Thoracic aorta (tissue), 2 donors: ENCODE measurements at regions not wholly inside any gene's neighbourhood (a gene's known extent, or its start where the extent isn't known, plus 50 kb on each side); places are given as distances from the start of the nearest gene placed in this dataset.

Experiments
- ATAC-seq: fragments of 150-250 bp; one replicate; pipeline ENCODE4 v1.8.0; 2017; ENCODE audit warnings: low read depth; ENCODE audit not compliant: insufficient number of reproducible peaks, low FRiP score
- DNase-seq: peaks from one replicate; pipeline ENCODE4 v3.0.0-alpha.2; 2020; ENCODE audit warnings: low spot score
- H3K27ac ChIP-seq, 2 donors: fragments of 200-600 bp; sonication (generic); 1 replicate in 1 of 2; 2 replicates in 1 of 2; pipeline ENCODE4 v1.5.1; 2016; ENCODE audit warnings: mild to moderate bottlenecking in 2 of 2, moderate library complexity in 2 of 2
- H3K27me3 ChIP-seq: fragments of 200-600 bp; sonication (generic); replicated peaks from 2 replicates; pipeline ENCODE4 v1.6.0; 2016; ENCODE audit warnings: mild to moderate bottlenecking; ENCODE audit not compliant: insufficient read depth
- H3K36me3 ChIP-seq: fragments of 200-600 bp; sonication (generic); one replicate; pipeline ENCODE4 v1.5.1; 2016
- H3K4me1 ChIP-seq, 2 donors: fragments of 200-600 bp; sonication (generic); 1 replicate in 1 of 2; 2 replicates in 1 of 2; pipeline versions ENCODE4 v1.5.1 to v1.6.0; 2016; ENCODE audit warnings: low read depth in 2 of 2, mild to moderate bottlenecking in 1 of 2; ENCODE audit not compliant: control insufficient read depth in 1 of 2
- H3K4me3 ChIP-seq: fragments of 200-600 bp; sonication (generic); 2 replicates; pipeline ENCODE4 v1.5.1; 2016; ENCODE audit warnings: mild to moderate bottlenecking
- H3K9me3 ChIP-seq: fragments of 200-600 bp; sonication (generic); 2 replicates; pipeline ENCODE4 v1.5.1; 2016
- CTCF ChIP-seq: fragments of 200-600 bp; sonication (generic); IDR thresholded peaks from one replicate; pipeline ENCODE4 v1.5.1; 2019; ENCODE audit warnings: antibody characterized with exemption

GRCh38 chr10:52639652-52640051, 132.9 kb downstream of the MBL2 start:
- DNase-seq (no peak), ATAC-seq (no peak)

GRCh38 chr10:52642208-52642607, 130.4 kb downstream of the MBL2 start:
- Histone ChIP-seq H3K4me3 (no peak overlapping the region), H3K27ac (no peak overlapping the region), H3K9me3 (no peaks in the 10 kb centered on the region), H3K36me3 (no peaks in the 10 kb centered on the region), H3K4me1 (no peaks in the 10 kb centered on the region), H3K27me3 (no peaks in the 10 kb centered on the region)
- no peak for DNase-seq
- no peak for ATAC-seq
- TF ChIP-seq CTCF = no peak

More at GRCh38 chr10:52639652-52640051, 132.9 kb downstream of the MBL2 start:
- Histone ChIP-seq H3K36me3 (no peaks in the 10 kb centered on the region), H3K27me3 (no peaks in the 10 kb centered on the region), H3K9me3 (no peaks in the 10 kb centered on the region), H3K27ac (no peak overlapping the region), H3K4me1 (no peaks in the 10 kb centered on the region), H3K4me3 (no peak overlapping the region)
- TF ChIP-seq CTCF = no peak

- ATAC-seq = no peak
- no peaks in the 10 kb centered on the region for H3K9me3 ChIP-seq
- no peaks in the 10 kb centered on the region for H3K27me3 ChIP-seq
- H3K36me3 ChIP-seq = no peaks in the 10 kb centered on the region
- H3K4me1 ChIP-seq = no peaks in the 10 kb centered on the region
- H3K27ac ChIP-seq = no peak overlapping the region
- TF ChIP-seq CTCF = peak; percentile 77
- no peak overlapping the region for H3K4me3 ChIP-seq
- no peak for DNase-seq
Observed at GRCh38 chr10:52644373-52645186, 128.0 kb downstream of the MBL2 start.

GRCh38 chr10:52645187-52645758, 127.3 kb downstream of the MBL2 start:
- Histone ChIP-seq H3K4me3 (no peak overlapping the region), H3K4me1 (no peaks in the 10 kb centered on the region), H3K36me3 (no peaks in the 10 kb centered on the region), H3K9me3 (no peaks in the 10 kb centered on the region), H3K27ac (no peak overlapping the region), H3K27me3 (no peaks in the 10 kb centered on the region)
- DNase-seq (no peak), ATAC-seq (no peak)
- TF ChIP-seq CTCF = no peak

- peaks cover 0 to 22% of the 10 kb centered on the region in 2 donors for H3K4me1 ChIP-seq
- H3K36me3 ChIP-seq = no peaks in the 10 kb centered on the region
- DNase-seq (no peak), ATAC-seq (no peak)
- no peak overlapping the region for H3K27ac ChIP-seq
- TF ChIP-seq CTCF = no peak
- H3K4me3 ChIP-seq = no peak overlapping the region
- no peaks in the 10 kb centered on the region for H3K27me3 ChIP-seq
- no peaks in the 10 kb centered on the region for H3K9me3 ChIP-seq
Observed at GRCh38 chr10:52649511-52649910, 123.1 kb downstream of the MBL2 start.
